AG09319 (cell line): ENCODE measurements at regions not wholly inside any gene's neighbourhood (a gene's known extent, or its start where the extent isn't known, plus 50 kb on each side); places are given as distances from the start of the nearest gene placed in this dataset.

Experiments
- DNase-seq: peaks from one replicate; pipeline ENCODE4 v3.0.0-alpha.2; 2010; ENCODE audit warnings: low read depth; ENCODE audit errors: extremely low read depth
- TF ChIP-seq, protein P1 (sequence below): IDR thresholded peaks from 2 replicates; pipeline ENCODE4 v1.5.1; 2011; ENCODE audit warnings: low read depth, mild to moderate bottlenecking, inconsistent platforms, low read length, moderate library complexity

DNA sequence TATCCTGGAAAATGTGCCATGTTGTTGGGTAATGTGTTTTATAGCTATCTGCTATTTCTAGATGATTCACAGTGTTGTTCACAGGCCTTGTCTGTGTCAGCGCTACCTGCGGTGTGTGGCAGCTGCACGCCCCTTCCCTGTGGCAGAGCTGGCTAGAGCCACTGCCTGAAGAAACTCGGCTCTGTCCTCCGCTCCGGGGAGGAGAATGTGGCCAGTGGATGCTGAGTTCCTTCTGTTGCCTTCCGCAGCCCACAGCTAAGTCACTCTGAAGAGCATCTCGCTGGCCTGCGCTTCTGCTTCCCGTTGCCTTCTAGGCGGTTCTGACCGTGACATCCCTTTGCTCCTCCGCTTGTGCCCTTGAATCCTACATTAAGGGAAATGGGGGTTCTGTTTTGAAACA, 135.1 kb downstream of the PLG start:
- TF ChIP-seq, protein P1, sequence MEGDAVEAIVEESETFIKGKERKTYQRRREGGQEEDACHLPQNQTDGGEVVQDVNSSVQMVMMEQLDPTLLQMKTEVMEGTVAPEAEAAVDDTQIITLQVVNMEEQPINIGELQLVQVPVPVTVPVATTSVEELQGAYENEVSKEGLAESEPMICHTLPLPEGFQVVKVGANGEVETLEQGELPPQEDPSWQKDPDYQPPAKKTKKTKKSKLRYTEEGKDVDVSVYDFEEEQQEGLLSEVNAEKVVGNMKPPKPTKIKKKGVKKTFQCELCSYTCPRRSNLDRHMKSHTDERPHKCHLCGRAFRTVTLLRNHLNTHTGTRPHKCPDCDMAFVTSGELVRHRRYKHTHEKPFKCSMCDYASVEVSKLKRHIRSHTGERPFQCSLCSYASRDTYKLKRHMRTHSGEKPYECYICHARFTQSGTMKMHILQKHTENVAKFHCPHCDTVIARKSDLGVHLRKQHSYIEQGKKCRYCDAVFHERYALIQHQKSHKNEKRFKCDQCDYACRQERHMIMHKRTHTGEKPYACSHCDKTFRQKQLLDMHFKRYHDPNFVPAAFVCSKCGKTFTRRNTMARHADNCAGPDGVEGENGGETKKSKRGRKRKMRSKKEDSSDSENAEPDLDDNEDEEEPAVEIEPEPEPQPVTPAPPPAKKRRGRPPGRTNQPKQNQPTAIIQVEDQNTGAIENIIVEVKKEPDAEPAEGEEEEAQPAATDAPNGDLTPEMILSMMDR: no peak
- no peak for DNase-seq

DNA sequence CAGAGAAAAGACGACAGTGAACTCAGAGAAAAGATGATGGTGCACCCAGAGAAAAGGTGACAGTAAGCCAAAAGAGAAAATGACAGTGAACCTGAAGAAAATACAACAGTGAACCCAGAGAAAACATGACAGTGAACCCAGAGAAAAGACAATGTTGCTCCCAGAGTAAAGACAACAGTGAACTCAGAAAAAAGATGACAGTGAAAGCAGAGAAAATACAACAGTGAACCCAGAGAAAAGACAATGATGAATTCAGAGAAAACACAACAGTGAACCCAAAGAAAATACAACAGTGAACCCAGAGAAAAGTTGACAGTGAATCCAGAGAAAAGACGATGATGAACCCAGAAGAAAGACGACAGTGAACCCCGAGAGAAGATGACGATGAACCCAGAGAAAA, 140.5 kb upstream of the MAP3K4 start:
- TF ChIP-seq, protein P1: no peak
- DNase-seq: no peak

DNA sequence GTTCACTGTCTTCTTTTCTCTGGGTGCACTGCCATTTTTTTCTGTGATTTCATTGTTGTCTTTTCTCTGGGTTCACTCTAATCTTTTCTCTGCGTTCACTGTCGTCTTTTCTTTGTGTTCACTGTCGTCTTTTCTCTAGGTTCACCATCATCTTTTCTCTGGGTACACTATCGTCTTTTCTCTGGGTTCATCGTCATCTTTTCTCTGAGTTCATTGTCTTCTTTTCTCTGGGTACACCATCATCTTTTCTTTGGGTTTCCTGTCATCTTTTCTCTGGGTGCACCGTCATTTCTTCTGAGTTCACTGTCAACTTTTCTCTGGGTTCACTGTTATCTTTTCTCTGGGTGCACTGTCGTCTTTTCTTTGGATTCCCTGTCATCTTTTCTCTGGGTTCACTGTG, 137.6 kb upstream of the MAP3K4 start:
- TF ChIP-seq, protein P1: no peak
- DNase-seq: no peak

DNA sequence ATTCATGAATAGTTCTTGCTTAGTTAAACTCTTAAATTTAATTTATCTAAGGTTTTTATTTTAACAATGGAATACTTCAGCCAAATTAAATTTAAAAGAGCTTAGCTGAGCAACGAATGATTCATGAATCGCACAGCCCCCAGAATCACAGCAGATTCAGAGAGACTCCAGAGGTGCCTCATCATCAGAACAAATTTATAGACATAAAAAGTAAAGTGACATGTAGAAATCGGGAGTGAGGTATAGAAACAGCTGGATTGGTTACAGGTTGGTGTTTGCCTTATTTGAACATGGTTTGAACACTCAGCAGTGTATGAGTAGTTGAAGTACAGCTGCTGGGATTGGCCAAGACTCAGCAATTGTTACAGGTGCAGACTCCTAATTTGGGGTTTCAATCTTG, 132.7 kb upstream of the MAP3K4 start:
- TF ChIP-seq, protein P1: no peak

DNA sequence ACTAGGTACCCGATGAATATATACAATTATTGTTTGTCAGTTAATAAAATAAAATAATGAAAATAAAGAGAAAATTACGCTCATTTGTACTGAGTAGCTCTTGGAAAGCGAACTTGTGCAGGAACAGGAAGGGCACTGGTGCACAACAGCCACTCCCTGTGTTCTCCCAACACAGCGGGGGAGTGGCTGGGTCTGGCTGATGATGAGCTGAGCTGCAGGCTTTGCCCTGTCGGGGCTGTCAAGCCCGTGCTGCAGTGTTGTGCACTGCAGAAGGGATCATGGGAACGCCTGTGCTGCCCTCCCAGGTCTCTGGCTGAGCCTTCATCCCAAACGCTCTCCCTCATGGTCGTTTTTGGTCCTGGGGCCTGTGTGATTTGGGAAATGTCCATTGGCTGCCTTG, 131.7 kb upstream of the MAP3K4 start:
- TF ChIP-seq, protein P1: no peak
- no peak for DNase-seq

More for the DNA sequence above, 132.7 kb upstream of the MAP3K4 start:
- DNase-seq: no peak

DNA sequence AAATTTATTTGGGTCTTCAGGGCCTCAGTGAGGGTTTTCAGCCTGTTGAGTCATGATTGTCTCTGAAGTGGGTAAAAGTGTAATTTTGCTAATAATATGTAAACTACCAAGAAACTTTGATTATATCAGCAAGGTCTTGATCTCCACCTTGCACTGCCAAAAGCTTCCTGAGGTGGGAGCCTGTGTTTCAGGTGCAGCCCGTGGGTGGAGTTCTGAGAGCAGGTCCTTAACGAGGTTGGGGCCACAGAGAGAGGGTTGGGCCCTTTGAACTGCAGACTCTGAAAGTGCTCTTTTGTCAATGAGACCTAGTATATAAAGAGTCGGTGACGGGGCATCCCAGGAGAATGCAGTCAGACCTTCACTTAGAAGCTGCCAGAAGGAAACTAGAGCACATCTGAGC, 129.7 kb upstream of the MAP3K4 start:
- TF ChIP-seq, protein P1: no peak
- DNase-seq: no peak

DNA sequence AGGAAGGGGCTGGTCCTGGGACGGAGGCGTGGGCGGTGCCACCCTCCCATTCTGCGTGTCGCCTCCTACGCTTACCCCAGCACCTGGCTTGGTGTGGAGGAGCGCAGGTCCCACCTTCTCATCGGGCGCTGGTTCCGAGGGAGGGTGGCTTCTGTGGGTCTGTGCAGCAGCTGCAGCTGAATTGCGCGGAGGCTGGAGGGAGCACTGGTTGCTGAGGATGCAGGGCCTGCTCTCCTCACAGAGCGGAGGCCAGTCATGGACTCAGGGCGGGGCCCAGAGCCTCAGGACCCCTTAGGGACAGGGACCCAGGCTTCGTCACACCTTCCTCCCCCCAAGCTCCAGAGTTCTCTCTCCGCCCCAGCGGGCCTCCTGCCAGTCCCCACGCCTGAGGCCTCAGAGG, 127.8 kb upstream of the MAP3K4 start:
- TF ChIP-seq, protein P1: no peak
- DNase-seq: no peak
